A673 (cell line): ENCODE measurements at regions not wholly inside any gene's neighbourhood (a gene's known extent, or its start where the extent isn't known, plus 50 kb on each side); places are given as distances from the start of the nearest gene placed in this dataset.

Experiments
- EZH2 ChIP-seq: fragments of 200-600 bp; sonication (generic); IDR thresholded peaks from 2 replicates; pipeline ENCODE4 v1.6.1; 2017; ENCODE audit warnings: borderline replicate concordance, low read depth, mild to moderate bottlenecking, mixed read lengths, antibody characterized with exemption, low read length; ENCODE audit not compliant: poor library complexity, severe bottlenecking
- TF ChIP-seq, protein P1 (sequence below): fragments of 300-800, 200-600 bp; sonication (generic); conservative IDR thresholded peaks from 2 replicates; pipeline ENCODE4 v1.5.1; 2017; ENCODE audit warnings: low read depth, mild to moderate bottlenecking, antibody characterized with exemption, low read length, moderate library complexity, mixed read lengths

DNA sequence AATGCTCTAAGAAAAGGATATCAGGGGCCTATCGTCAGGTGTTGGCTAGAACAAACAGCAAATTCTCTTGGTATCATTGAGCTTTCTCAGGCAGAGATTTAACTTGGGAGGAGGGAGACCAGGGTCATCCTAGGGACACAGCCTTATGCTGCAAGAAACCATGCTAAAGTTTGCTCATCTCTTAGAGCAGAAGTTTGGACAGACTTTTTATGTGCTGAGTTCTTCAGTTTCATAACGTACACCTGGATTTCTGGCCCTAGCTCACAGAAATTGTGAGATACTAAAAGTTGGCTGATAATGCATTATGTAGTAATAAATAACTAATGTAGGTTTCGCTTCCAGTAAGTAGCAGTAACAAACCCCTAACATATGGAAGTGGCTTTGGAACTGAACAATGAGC lies 1359.8 kb upstream of the CDH9 start:
- TF ChIP-seq, protein P1, sequence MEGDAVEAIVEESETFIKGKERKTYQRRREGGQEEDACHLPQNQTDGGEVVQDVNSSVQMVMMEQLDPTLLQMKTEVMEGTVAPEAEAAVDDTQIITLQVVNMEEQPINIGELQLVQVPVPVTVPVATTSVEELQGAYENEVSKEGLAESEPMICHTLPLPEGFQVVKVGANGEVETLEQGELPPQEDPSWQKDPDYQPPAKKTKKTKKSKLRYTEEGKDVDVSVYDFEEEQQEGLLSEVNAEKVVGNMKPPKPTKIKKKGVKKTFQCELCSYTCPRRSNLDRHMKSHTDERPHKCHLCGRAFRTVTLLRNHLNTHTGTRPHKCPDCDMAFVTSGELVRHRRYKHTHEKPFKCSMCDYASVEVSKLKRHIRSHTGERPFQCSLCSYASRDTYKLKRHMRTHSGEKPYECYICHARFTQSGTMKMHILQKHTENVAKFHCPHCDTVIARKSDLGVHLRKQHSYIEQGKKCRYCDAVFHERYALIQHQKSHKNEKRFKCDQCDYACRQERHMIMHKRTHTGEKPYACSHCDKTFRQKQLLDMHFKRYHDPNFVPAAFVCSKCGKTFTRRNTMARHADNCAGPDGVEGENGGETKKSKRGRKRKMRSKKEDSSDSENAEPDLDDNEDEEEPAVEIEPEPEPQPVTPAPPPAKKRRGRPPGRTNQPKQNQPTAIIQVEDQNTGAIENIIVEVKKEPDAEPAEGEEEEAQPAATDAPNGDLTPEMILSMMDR = no peak
- no peak for TF ChIP-seq EZH2
